Activated naive CD8-positive, alpha-beta T cell treated with anti-CD3 and anti-CD28 coated beads, Interleukin-2, amount 50 U/mL, for 24 hours (primary cell): ENCODE measurements at regions not wholly inside any gene's neighbourhood (a gene's known extent, or its start where the extent isn't known, plus 50 kb on each side); places are given as distances from the start of the nearest gene placed in this dataset.

Experiments
- ATAC-seq: fragments of 150-1000 bp; cut with Tn5 transposase; one replicate; pipeline ENCODE4 v1.10.0; 2021
- DNase-seq: peaks from one replicate; pipeline ENCODE4 v3.0.0; 2021
- H3K27ac Mint-ChIP-seq: one replicate; pipeline ENCODE4 v1.8.0; 2021; ENCODE audit warnings: mild to moderate bottlenecking, mixed read lengths
- H3K27me3 Mint-ChIP-seq: one replicate; pipeline ENCODE4 v1.8.0; 2021; ENCODE audit warnings: mixed read lengths
- H3K36me3 Mint-ChIP-seq: one replicate; pipeline ENCODE4 v1.8.0; 2021; ENCODE audit warnings: low read depth, mixed read lengths
- H3K4me1 Mint-ChIP-seq: one replicate; pipeline ENCODE4 v1.8.0; 2021; ENCODE audit warnings: mixed read lengths
- H3K4me3 Mint-ChIP-seq: one replicate; pipeline ENCODE4 v1.8.0; 2021; ENCODE audit warnings: mild to moderate bottlenecking, moderate library complexity, mixed read lengths
- H3K9me3 Mint-ChIP-seq: one replicate; pipeline ENCODE4 v1.8.0; 2021; ENCODE audit warnings: mixed read lengths

GRCh38 chr10:10613656-10614244 lies 403.9 kb upstream of the CELF2 start:
- H3K27me3 Mint-ChIP-seq, result no peaks in the 10 kb centered on the region
- H3K27ac Mint-ChIP-seq, result no peak overlapping the region
- no peaks in the 10 kb centered on the region for H3K4me1 Mint-ChIP-seq
- H3K4me3 Mint-ChIP-seq, result no peak overlapping the region
- no peaks in the 10 kb centered on the region for H3K36me3 Mint-ChIP-seq
- H3K9me3 Mint-ChIP-seq, result no peaks in the 10 kb centered on the region
- no peak for ATAC-seq
- no peak for DNase-seq

GRCh38 chr10:10617686-10618085 lies 400.0 kb upstream of the CELF2 start:
- Mint-ChIP-seq H3K4me1 (no peaks in the 10 kb centered on the region), H3K9me3 (no peaks in the 10 kb centered on the region), H3K27ac (no peak overlapping the region), H3K27me3 (no peaks in the 10 kb centered on the region), H3K36me3 (no peaks in the 10 kb centered on the region), H3K4me3 (no peak overlapping the region)
- DNase-seq, result no peak
- ATAC-seq, result no peak

- no peak for ATAC-seq
- no peak overlapping the region for H3K27ac Mint-ChIP-seq
- no peaks in the 10 kb centered on the region for H3K9me3 Mint-ChIP-seq
- no peak overlapping the region for H3K4me3 Mint-ChIP-seq
- DNase-seq, result no peak
- no peaks in the 10 kb centered on the region for H3K27me3 Mint-ChIP-seq
- no peaks in the 10 kb centered on the region for H3K4me1 Mint-ChIP-seq
- H3K36me3 Mint-ChIP-seq, result no peaks in the 10 kb centered on the region
Observed at GRCh38 chr10:10618139-10618538, 399.5 kb upstream of the CELF2 start.

GRCh38 chr10:10623958-10624566 lies 393.6 kb upstream of the CELF2 start:
- Mint-ChIP-seq H3K27ac (no peak overlapping the region), H3K4me1 (no peaks in the 10 kb centered on the region), H3K27me3 (peaks cover 3% of the 10 kb centered on the region), H3K36me3 (no peaks in the 10 kb centered on the region), H3K9me3 (no peaks in the 10 kb centered on the region), H3K4me3 (no peak overlapping the region)
- no peak for ATAC-seq
- DNase-seq, result no peak

- no peaks in the 10 kb centered on the region for H3K9me3 Mint-ChIP-seq
- no peak overlapping the region for H3K4me3 Mint-ChIP-seq
- no peaks in the 10 kb centered on the region for H3K36me3 Mint-ChIP-seq
- H3K4me1 Mint-ChIP-seq, result no peaks in the 10 kb centered on the region
- H3K27ac Mint-ChIP-seq, result no peak overlapping the region
- no peak for ATAC-seq
- H3K27me3 Mint-ChIP-seq, result peaks cover 3% of the 10 kb centered on the region
- DNase-seq, result no peak
Observed at GRCh38 chr10:10624567-10624962, 393.1 kb upstream of the CELF2 start.

GRCh38 chr10:10625491-10625890 lies 392.2 kb upstream of the CELF2 start:
- Mint-ChIP-seq H3K4me3 (no peak overlapping the region), H3K27me3 (peaks cover 3% of the 10 kb centered on the region), H3K9me3 (no peaks in the 10 kb centered on the region), H3K36me3 (no peaks in the 10 kb centered on the region), H3K27ac (no peak overlapping the region), H3K4me1 (no peaks in the 10 kb centered on the region)
- DNase-seq, result no peak
- no peak for ATAC-seq

- no peak overlapping the region for H3K27ac Mint-ChIP-seq
- no peaks in the 10 kb centered on the region for H3K4me1 Mint-ChIP-seq
- H3K27me3 Mint-ChIP-seq, result peaks cover 3% of the 10 kb centered on the region
- DNase-seq, result no peak
- H3K9me3 Mint-ChIP-seq, result no peaks in the 10 kb centered on the region
- H3K4me3 Mint-ChIP-seq, result no peak overlapping the region
- H3K36me3 Mint-ChIP-seq, result no peaks in the 10 kb centered on the region
- ATAC-seq, result no peak
Observed at GRCh38 chr10:10626734-10627133, 390.9 kb upstream of the CELF2 start.

- Mint-ChIP-seq H3K27ac (no peak overlapping the region), H3K27me3 (peaks cover 3% of the 10 kb centered on the region), H3K9me3 (no peaks in the 10 kb centered on the region), H3K4me1 (no peaks in the 10 kb centered on the region), H3K4me3 (no peak overlapping the region), H3K36me3 (no peaks in the 10 kb centered on the region)
- ATAC-seq, result no peak
- no peak for DNase-seq
Observed at GRCh38 chr10:10627414-10627813, 390.3 kb upstream of the CELF2 start.

- DNase-seq (no peak), ATAC-seq (no peak)
- Mint-ChIP-seq H3K4me1 (no peaks in the 10 kb centered on the region), H3K4me3 (no peak overlapping the region), H3K36me3 (no peaks in the 10 kb centered on the region), H3K27me3 (peaks cover 5% of the 10 kb centered on the region), H3K9me3 (no peaks in the 10 kb centered on the region), H3K27ac (no peak overlapping the region)
Observed at GRCh38 chr10:10629512-10629911, 388.2 kb upstream of the CELF2 start.

GRCh38 chr10:10630281-10630680 lies 387.4 kb upstream of the CELF2 start:
- Mint-ChIP-seq H3K27ac (no peak overlapping the region), H3K4me1 (no peaks in the 10 kb centered on the region), H3K9me3 (no peaks in the 10 kb centered on the region), H3K36me3 (no peaks in the 10 kb centered on the region), H3K4me3 (no peak overlapping the region), H3K27me3 (peaks cover 5% of the 10 kb centered on the region)
- ATAC-seq, result no peak
- no peak for DNase-seq

- DNase-seq (no peak), ATAC-seq (no peak)
- Mint-ChIP-seq H3K4me3 (no peak overlapping the region), H3K36me3 (no peaks in the 10 kb centered on the region), H3K27ac (no peak overlapping the region), H3K27me3 (peaks cover 5% of the 10 kb centered on the region), H3K9me3 (no peaks in the 10 kb centered on the region), H3K4me1 (no peaks in the 10 kb centered on the region)
Observed at GRCh38 chr10:10630782-10631181, 386.9 kb upstream of the CELF2 start.

GRCh38 chr10:10642189-10642588 lies 375.5 kb upstream of the CELF2 start:
- H3K27ac Mint-ChIP-seq, result no peak overlapping the region
- H3K4me3 Mint-ChIP-seq, result no peak overlapping the region
- no peaks in the 10 kb centered on the region for H3K9me3 Mint-ChIP-seq
- no peak for DNase-seq
- no peaks in the 10 kb centered on the region for H3K4me1 Mint-ChIP-seq
- H3K36me3 Mint-ChIP-seq, result no peaks in the 10 kb centered on the region
- H3K27me3 Mint-ChIP-seq, result peaks cover 5% of the 10 kb centered on the region
- no peak for ATAC-seq

- Mint-ChIP-seq H3K36me3 (no peaks in the 10 kb centered on the region), H3K9me3 (no peaks in the 10 kb centered on the region), H3K27me3 (peaks cover 5% of the 10 kb centered on the region), H3K4me1 (no peaks in the 10 kb centered on the region), H3K27ac (no peak overlapping the region), H3K4me3 (no peak overlapping the region)
- DNase-seq (no peak), ATAC-seq (no peak)
Observed at GRCh38 chr10:10642751-10643150, 374.9 kb upstream of the CELF2 start.

GRCh38 chr10:10644008-10644646 lies 373.5 kb upstream of the CELF2 start:
- no peaks in the 10 kb centered on the region for H3K4me1 Mint-ChIP-seq
- H3K4me3 Mint-ChIP-seq, result no peak overlapping the region
- no peaks in the 10 kb centered on the region for H3K36me3 Mint-ChIP-seq
- no peak overlapping the region for H3K27ac Mint-ChIP-seq
- DNase-seq (no peak), ATAC-seq (no peak)
- no peaks in the 10 kb centered on the region for H3K9me3 Mint-ChIP-seq
- peaks cover 5% of the 10 kb centered on the region for H3K27me3 Mint-ChIP-seq

GRCh38 chr10:10644676-10645385 lies 372.8 kb upstream of the CELF2 start:
- Mint-ChIP-seq H3K4me3 (no peak overlapping the region), H3K9me3 (no peaks in the 10 kb centered on the region), H3K36me3 (no peaks in the 10 kb centered on the region), H3K27me3 (peaks cover 4% of the 10 kb centered on the region), H3K4me1 (no peaks in the 10 kb centered on the region), H3K27ac (no peak overlapping the region)
- DNase-seq (no peak), ATAC-seq (no peak)
